Transverse colon (tissue), 4 donors: ENCODE measurements at regions not wholly inside any gene's neighbourhood (a gene's known extent, or its start where the extent isn't known, plus 50 kb on each side); places are given as distances from the start of the nearest gene placed in this dataset.

Experiments
- DNase-seq: peaks from one replicate; pipeline ENCODE4 v3.0.0-alpha.2; 2019
- H3K27ac ChIP-seq, 4 donors: fragments of 200-600 bp; sonication (generic); 2 replicates each; pipeline ENCODE4 v1.5.1; 2016 to 2018; ENCODE audit warnings: inconsistent platforms in 4 of 4
- H3K27me3 ChIP-seq: fragments of 200-600 bp; sonication (generic); 2 replicates; pipeline ENCODE4 v1.5.1; 2017; ENCODE audit warnings: inconsistent platforms
- H3K36me3 ChIP-seq, 4 donors: fragments of 200-600 bp; sonication (generic); 2 replicates each; pipeline ENCODE4 v1.5.1; 2017 to 2019; ENCODE audit warnings: inconsistent platforms in 4 of 4
- H3K4me1 ChIP-seq, 4 donors: fragments of 200-600 bp; sonication (generic); 2 replicates each; pipeline ENCODE4 v1.5.1; 2017 to 2020; ENCODE audit warnings: inconsistent platforms in 4 of 4
- H3K4me3 ChIP-seq, 4 donors: fragments of 200-600 bp; sonication (generic); 1 replicate in 1 of 4; 2 replicates in 3 of 4; pipeline versions ENCODE4 v1.5.1 to v1.6.1; 2017 to 2019; ENCODE audit warnings: inconsistent platforms in 4 of 4
- H3K9me3 ChIP-seq, 2 donors: fragments of 200-600 bp; sonication (generic); 2 replicates each; pipeline ENCODE4 v1.5.1; 2017 to 2019; ENCODE audit warnings: inconsistent platforms in 2 of 2
- EP300 ChIP-seq: sonication (generic); formaldehyde crosslinking; IDR thresholded peaks from one replicate; pipeline ENCODE4 v1.6.1; 2017; ENCODE audit warnings: antibody characterized with exemption, low read depth
- POLR2A ChIP-seq: fragments of 450-650 bp; IDR thresholded peaks from one replicate; pipeline ENCODE4 v1.6.1; 2016; ENCODE audit warnings: antibody characterized with exemption, mild to moderate bottlenecking, moderate library complexity
- POLR2AphosphoS5 ChIP-seq, 3 donors: sonication (generic); formaldehyde crosslinking; IDR thresholded peaks; one replicate each; pipeline ENCODE4 v1.6.1; 2016; ENCODE audit warnings: antibody characterized with exemption in 3 of 3
- WGBS, 2 donors: methylation state at CpG; one replicate each; pipeline ENCODE4 v1.1.5; 2018; ENCODE audit warnings: low coverage in 1 of 2; 5-methylcytosine and 5-hydroxymethylcytosine counted together
- in situ Hi-C, 4 donors: fragments of 200-750 bp; cut with MboI; loops; one replicate each; pipeline versions ENCODE4 v1.15.0 to v1.15.1; 2017; ENCODE audit warnings: low sequenced_read_pairs in 3 of 4, low pct_ligation_motif_present in 1 of 4, low pct_unique_long_range_greater_than_20kb in 1 of 4
- intact Hi-C: fragments of 100-400 bp; cut with DNase I; formaldehyde crosslinking; loops from one replicate; pipeline ENCODE4 v1.15.1; 2023; ENCODE audit warnings: low total_unique reads
- TF ChIP-seq, protein P1 (sequence below), 5 experiments: fragments of 200-600 bp in 3 of 5; fragments of 450-650 bp in 2 of 5; sonication (generic) in 3 of 5; IDR thresholded peaks; 1 replicate in 2 of 5; 2 replicates in 3 of 5; pipeline ENCODE4 v1.5.1; 2016 to 2017; ENCODE audit warnings: antibody characterized with exemption in 5 of 5, inconsistent platforms in 3 of 5, mild to moderate bottlenecking in 2 of 5, moderate library complexity in 1 of 5

DNA sequence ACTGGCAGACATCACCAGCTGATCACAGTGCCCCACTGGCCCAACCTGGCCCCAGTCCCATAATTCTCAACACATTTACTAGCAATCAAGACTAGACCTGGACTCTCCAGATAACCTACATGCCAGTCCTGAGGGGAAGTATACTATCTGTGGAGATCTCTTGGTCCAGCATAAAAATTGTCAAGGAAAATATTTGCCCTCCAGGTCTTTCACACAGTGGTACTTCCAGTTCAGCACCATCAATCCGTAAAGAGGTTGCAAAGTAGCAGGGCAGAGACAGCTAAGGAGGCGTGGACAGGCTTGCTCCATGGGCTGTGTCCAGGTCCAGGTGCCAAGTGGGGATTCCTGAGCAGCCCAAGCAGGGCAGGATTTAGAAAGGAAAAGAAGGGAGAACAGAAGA, 143.6 kb upstream of the BACE2 start:
- H3K4me3 ChIP-seq: no peak overlapping the region

DNA sequence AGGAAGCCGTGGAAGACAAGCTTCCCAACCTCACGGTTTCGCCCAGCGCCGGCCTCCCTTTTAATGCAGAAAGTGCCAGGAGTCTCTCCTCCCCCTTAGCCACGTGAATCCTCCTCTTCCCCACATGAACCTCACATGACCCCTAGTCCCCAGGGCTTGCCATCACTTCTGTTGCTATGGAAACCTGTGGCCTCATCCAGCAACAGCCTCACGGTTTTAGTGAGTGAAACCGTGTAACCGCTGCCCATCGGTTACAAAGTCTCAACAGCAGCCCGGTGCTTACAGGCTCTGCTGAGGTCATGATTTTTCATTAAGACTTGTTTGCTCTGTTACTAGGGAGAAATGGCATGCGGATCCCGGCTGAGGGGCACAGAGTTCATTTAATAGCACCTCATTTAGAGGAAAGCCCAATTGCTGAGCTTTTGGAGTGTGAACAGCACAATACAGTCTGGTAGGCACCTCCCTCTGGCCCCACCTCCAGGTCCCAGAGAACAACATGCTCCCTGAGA, 143.2 kb upstream of the BACE2 start:
- intact Hi-C loops: no loop called here
- TF ChIP-seq EP300: no peak
- H3K4me3 ChIP-seq: no peak overlapping the region
- no peaks in the 10 kb centered on the region for H3K9me3 ChIP-seq
- no peaks in the 10 kb centered on the region for H3K36me3 ChIP-seq
- no peak for DNase-seq
- in situ Hi-C loops: no loop called here
- H3K27ac ChIP-seq: no peak overlapping the region
- no peaks in the 10 kb centered on the region for H3K4me1 ChIP-seq
- 61 to 68% methylated on average over 6 to 13 of the region's 13 CpGs for WGBS, 2 donors
- peaks cover 3% of the 10 kb centered on the region for H3K27me3 ChIP-seq

More for the DNA sequence above, 143.6 kb upstream of the BACE2 start:
- in situ Hi-C loops: no loop called here
- no peaks in the 10 kb centered on the region for H3K4me1 ChIP-seq
- peaks cover 3% of the 10 kb centered on the region for H3K27me3 ChIP-seq
- no peak for TF ChIP-seq EP300
- TF ChIP-seq POLR2A: no peak
- TF ChIP-seq POLR2AphosphoS5 (IDR thresholded peaks at IDR 0.05): no peak
- TF ChIP-seq, protein P1, sequence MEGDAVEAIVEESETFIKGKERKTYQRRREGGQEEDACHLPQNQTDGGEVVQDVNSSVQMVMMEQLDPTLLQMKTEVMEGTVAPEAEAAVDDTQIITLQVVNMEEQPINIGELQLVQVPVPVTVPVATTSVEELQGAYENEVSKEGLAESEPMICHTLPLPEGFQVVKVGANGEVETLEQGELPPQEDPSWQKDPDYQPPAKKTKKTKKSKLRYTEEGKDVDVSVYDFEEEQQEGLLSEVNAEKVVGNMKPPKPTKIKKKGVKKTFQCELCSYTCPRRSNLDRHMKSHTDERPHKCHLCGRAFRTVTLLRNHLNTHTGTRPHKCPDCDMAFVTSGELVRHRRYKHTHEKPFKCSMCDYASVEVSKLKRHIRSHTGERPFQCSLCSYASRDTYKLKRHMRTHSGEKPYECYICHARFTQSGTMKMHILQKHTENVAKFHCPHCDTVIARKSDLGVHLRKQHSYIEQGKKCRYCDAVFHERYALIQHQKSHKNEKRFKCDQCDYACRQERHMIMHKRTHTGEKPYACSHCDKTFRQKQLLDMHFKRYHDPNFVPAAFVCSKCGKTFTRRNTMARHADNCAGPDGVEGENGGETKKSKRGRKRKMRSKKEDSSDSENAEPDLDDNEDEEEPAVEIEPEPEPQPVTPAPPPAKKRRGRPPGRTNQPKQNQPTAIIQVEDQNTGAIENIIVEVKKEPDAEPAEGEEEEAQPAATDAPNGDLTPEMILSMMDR (IDR thresholded peaks at IDR 0.05): no peak
- 87% methylated on average over 2 of the region's 2 CpGs; no CpG with 5 or more reads in 1 of the 2 donors for WGBS, 2 donors
- no peaks in the 10 kb centered on the region for H3K36me3 ChIP-seq
- no peaks in the 10 kb centered on the region for H3K9me3 ChIP-seq
- intact Hi-C loops: no loop called here
- no peak overlapping the region for H3K27ac ChIP-seq
- no peak for DNase-seq

DNA sequence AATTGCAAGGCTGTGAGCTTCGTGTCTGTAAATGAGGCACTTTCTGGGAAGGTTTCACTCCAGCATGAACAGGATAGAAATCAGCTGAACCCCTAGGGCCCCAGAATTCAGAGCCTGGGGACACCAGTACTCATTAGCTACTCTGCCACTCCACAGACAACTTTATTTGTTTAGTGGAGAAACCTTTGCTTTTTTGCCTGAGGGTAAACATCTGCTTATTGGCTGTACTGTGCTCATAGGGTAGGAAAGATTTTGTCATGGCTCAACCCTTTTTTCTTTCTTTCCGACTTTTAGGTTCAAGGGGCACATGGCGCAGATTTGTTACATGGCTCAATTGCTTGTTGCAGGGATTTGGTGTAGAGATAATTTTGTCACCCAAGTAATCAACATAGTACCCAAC, 138.4 kb upstream of the BACE2 start:
- no peak for TF ChIP-seq EP300
- TF ChIP-seq, protein P1 (IDR thresholded peaks at IDR 0.05): no peak
- no peak for TF ChIP-seq POLR2A
- intact Hi-C loops: no loop called here
- in situ Hi-C loops: no loop called here
- no peaks in the 10 kb centered on the region for H3K36me3 ChIP-seq
- H3K4me1 ChIP-seq: no peaks in the 10 kb centered on the region
- H3K27ac ChIP-seq: no peak overlapping the region
- WGBS, 2 donors: 62 to 65% methylated on average over 3 of the region's 3 CpGs
- no peaks in the 10 kb centered on the region for H3K9me3 ChIP-seq
- peaks cover 3% of the 10 kb centered on the region for H3K27me3 ChIP-seq
- DNase-seq: no peak
- no peak overlapping the region for H3K4me3 ChIP-seq

DNA sequence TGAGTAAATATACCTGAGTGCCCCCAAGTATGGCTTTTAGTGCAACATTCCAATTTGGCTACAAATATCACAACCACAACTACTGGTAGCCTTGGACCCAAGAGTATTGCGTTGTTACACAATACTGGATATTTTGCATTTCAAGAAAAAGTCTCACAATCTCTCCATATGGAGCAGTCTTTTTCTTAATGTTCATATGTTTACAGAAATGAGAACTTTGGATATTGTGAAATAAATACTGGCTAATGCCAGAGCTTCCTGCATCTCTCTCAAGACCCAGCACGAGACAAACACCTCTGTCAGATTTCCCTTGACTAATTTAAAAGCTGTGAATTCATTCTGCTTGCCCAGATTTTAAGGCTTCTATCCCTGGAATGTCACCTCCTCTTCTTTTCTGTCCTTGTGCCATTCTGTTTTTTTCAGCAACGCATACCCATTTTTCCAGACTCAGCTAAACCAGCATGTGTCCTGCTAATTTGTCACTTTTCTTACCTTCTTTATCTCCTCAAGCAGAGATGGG, 136.2 kb upstream of the BACE2 start:
- H3K9me3 ChIP-seq: no peaks in the 10 kb centered on the region
- intact Hi-C loops (no loop called here), in situ Hi-C loops (no loop called here)
- no peaks in the 10 kb centered on the region for H3K36me3 ChIP-seq
- H3K4me1 ChIP-seq: no peaks in the 10 kb centered on the region
- 73 to 75% methylated on average over 3 of the region's 3 CpGs for WGBS, 2 donors
- H3K4me3 ChIP-seq: no peak overlapping the region
- peaks cover 3% of the 10 kb centered on the region for H3K27me3 ChIP-seq
- TF ChIP-seq POLR2AphosphoS5 (IDR thresholded peaks at IDR 0.05): no peak
- TF ChIP-seq EP300: no peak
- TF ChIP-seq, protein P1 (IDR thresholded peaks at IDR 0.05): no peak
- no peak for TF ChIP-seq POLR2A
- DNase-seq: no peak
- H3K27ac ChIP-seq: no peak overlapping the region

DNA sequence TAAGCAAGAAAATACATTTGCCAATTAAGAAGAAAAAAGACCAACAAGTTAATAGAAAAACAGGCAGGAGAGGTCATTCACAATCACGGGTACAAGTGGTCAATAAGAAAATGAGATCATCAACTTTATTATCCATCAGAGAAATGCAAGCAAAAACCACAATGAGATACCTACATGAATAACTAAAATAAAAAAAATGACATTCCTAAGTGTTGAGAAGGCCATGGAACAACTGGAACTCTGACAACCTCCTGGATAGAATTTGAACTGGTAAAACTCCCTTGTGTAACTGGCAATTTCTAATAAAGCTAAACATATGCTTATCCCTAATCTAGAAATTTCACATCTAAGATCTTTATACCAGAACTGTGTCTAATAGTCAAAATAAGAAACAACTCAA, 135.4 kb upstream of the BACE2 start:
- in situ Hi-C loops: no loop called here
- 44 to 53% methylated on average over 1 of the region's 1 CpG for WGBS, 2 donors
- Histone ChIP-seq H3K36me3 (no peaks in the 10 kb centered on the region), H3K27ac (no peak overlapping the region), H3K4me1 (no peaks in the 10 kb centered on the region), H3K27me3 (peaks cover 3% of the 10 kb centered on the region), H3K4me3 (no peak overlapping the region), H3K9me3 (no peaks in the 10 kb centered on the region)
- intact Hi-C loops: no loop called here
- DNase-seq: no peak
- TF ChIP-seq EP300 (no peak), POLR2A (no peak), POLR2AphosphoS5 (IDR thresholded peaks at IDR 0.05) (no peak)
- TF ChIP-seq, protein P1 (IDR thresholded peaks at IDR 0.05): no peak
